Body of pancreas (tissue), 4 donors: ENCODE measurements at regions not wholly inside any gene's neighbourhood (a gene's known extent, or its start where the extent isn't known, plus 50 kb on each side); places are given as distances from the start of the nearest gene placed in this dataset.

Experiments
- ATAC-seq: fragments of 150-250 bp; one replicate; pipeline ENCODE4 v1.9.1; 2016
- DNase-seq, 4 donors: peaks; one replicate each; pipeline ENCODE4 v3.0.0-alpha.2; 2019
- H3K27ac ChIP-seq, 4 donors: fragments of 200-600 bp; sonication (generic); 1 replicate in 3 of 4; 2 replicates in 1 of 4; pipeline versions ENCODE4 v1.5.1 to v1.6.1; 2016 to 2019; ENCODE audit warnings: mild to moderate bottlenecking in 1 of 4, mixed read lengths in 1 of 4, moderate library complexity in 1 of 4
- H3K27me3 ChIP-seq, 2 donors: fragments of 200-600 bp; sonication (generic); one replicate each; pipeline ENCODE4 v1.6.0; 2016; ENCODE audit warnings: mild to moderate bottlenecking in 1 of 2
- H3K36me3 ChIP-seq, 2 donors: fragments of 200-600 bp; sonication (generic); replicated peaks in 1 of 2; 2 replicates each; pipeline ENCODE4 v1.5.1; 2016; ENCODE audit warnings: low read depth in 2 of 2; ENCODE audit not compliant: insufficient read depth in 1 of 2
- H3K4me1 ChIP-seq: fragments of 200-600 bp; sonication (generic); one replicate; pipeline ENCODE4 v1.6.0; 2016
- H3K4me3 ChIP-seq, 2 donors: fragments of 200-600 bp; sonication (generic); 1 replicate in 1 of 2; 2 replicates in 1 of 2; pipeline ENCODE4 v1.5.1; 2016 to 2019
- H3K9me3 ChIP-seq, 3 donors: fragments of 200-600 bp; sonication (generic); 1 replicate in 2 of 3; 2 replicates in 1 of 3; pipeline ENCODE4 v1.5.1; 2016
- CTCF ChIP-seq, 7 experiments: fragments of 450-650 bp in 4 of 7; fragments of 200-600 bp in 3 of 7; sonication (generic) in 3 of 7; IDR thresholded peaks; one replicate each; pipeline ENCODE4 v1.5.1; 2016 to 2019; ENCODE audit warnings: antibody characterized with exemption in 7 of 7
- POLR2A ChIP-seq, 3 donors: fragments of 450-650 bp; IDR thresholded peaks; one replicate each; pipeline ENCODE4 v1.6.1; 2016; ENCODE audit warnings: antibody characterized with exemption in 3 of 3, mild to moderate bottlenecking in 2 of 3
- WGBS, 2 donors: methylation state at CpG; one replicate each; pipeline ENCODE4 v1.1.5; 2017; 5-methylcytosine and 5-hydroxymethylcytosine counted together
- intact Hi-C: fragments of 100-400 bp; cut with DNase I; formaldehyde crosslinking; loops from one replicate; pipeline ENCODE4 v1.15.1; 2023

GRCh38 chr3:70597312-70597711 lies 284.9 kb upstream of the MDFIC2 start:
- H3K4me3 ChIP-seq, result no peak overlapping the region
- H3K27me3 ChIP-seq, result no peaks in the 10 kb centered on the region
- H3K36me3 ChIP-seq, result no peaks in the 10 kb centered on the region
- no peaks in the 10 kb centered on the region for H3K9me3 ChIP-seq
- WGBS, 2 donors, result 93 to 96% methylated on average over 2 of the region's 2 CpGs
- H3K27ac ChIP-seq, result no peak overlapping the region
- no peak for DNase-seq
- H3K4me1 ChIP-seq, result no peaks in the 10 kb centered on the region
- intact Hi-C loops, result no loop called here
- TF ChIP-seq CTCF (IDR thresholded peaks at IDR 0.05), result no peak
- TF ChIP-seq POLR2A (IDR thresholded peaks at IDR 0.05), result no peak
- no peak for ATAC-seq

GRCh38 chr3:70583682-70584081 lies 271.2 kb upstream of the MDFIC2 start:
- 81 to 83% methylated on average over 4 of the region's 4 CpGs for WGBS, 2 donors
- no peaks in the 10 kb centered on the region for H3K9me3 ChIP-seq
- intact Hi-C loops, result no loop called here

GRCh38 chr3:70582803-70583202 lies 270.4 kb upstream of the MDFIC2 start:
- H3K4me1 ChIP-seq, result no peaks in the 10 kb centered on the region
- no peaks in the 10 kb centered on the region for H3K27me3 ChIP-seq
- H3K9me3 ChIP-seq, result no peaks in the 10 kb centered on the region
- 92 to 93% methylated on average over 1 of the region's 1 CpG for WGBS, 2 donors
- intact Hi-C loops, result no loop called here
- H3K36me3 ChIP-seq, result no peaks in the 10 kb centered on the region
- no peak overlapping the region for H3K4me3 ChIP-seq
- TF ChIP-seq CTCF (IDR thresholded peaks at IDR 0.05), result no peak
- TF ChIP-seq POLR2A (IDR thresholded peaks at IDR 0.05), result no peak
- ATAC-seq, result no peak
- H3K27ac ChIP-seq, result no peak overlapping the region
- no peak for DNase-seq

More at GRCh38 chr3:70583682-70584081, 271.2 kb upstream of the MDFIC2 start:
- Histone ChIP-seq H3K27me3 (no peaks in the 10 kb centered on the region), H3K4me3 (no peak overlapping the region), H3K27ac (no peak overlapping the region), H3K36me3 (no peaks in the 10 kb centered on the region), H3K4me1 (no peaks in the 10 kb centered on the region)
- TF ChIP-seq CTCF (IDR thresholded peaks at IDR 0.05), result no peak
- no peak for TF ChIP-seq POLR2A (IDR thresholded peaks at IDR 0.05)
- DNase-seq (no peak), ATAC-seq (no peak)

- H3K4me1 ChIP-seq, result no peaks in the 10 kb centered on the region
- DNase-seq, result no peak
- 82 to 83% methylated on average over 3 of the region's 3 CpGs for WGBS, 2 donors
- TF ChIP-seq POLR2A (IDR thresholded peaks at IDR 0.05), result no peak
- TF ChIP-seq CTCF (IDR thresholded peaks at IDR 0.05), result no peak
- H3K27ac ChIP-seq, result no peak overlapping the region
- intact Hi-C loops, result no loop called here
- H3K36me3 ChIP-seq, result no peaks in the 10 kb centered on the region
- H3K4me3 ChIP-seq, result no peak overlapping the region
- no peaks in the 10 kb centered on the region for H3K9me3 ChIP-seq
- no peaks in the 10 kb centered on the region for H3K27me3 ChIP-seq
- ATAC-seq, result no peak
Measured at GRCh38 chr3:70580021-70580420, 267.6 kb upstream of the MDFIC2 start.

- intact Hi-C loops, result no loop called here
- WGBS, 2 donors, result 84 to 92% methylated on average over 1 of the region's 1 CpG
- ATAC-seq, result no peak
Measured at GRCh38 chr3:70571696-70572095, 259.3 kb upstream of the MDFIC2 start.

More at GRCh38 chr3:70571696-70572095, 259.3 kb upstream of the MDFIC2 start:
- Histone ChIP-seq H3K27ac (no peak overlapping the region), H3K4me1 (no peaks in the 10 kb centered on the region), H3K27me3 (no peaks in the 10 kb centered on the region), H3K4me3 (no peak overlapping the region), H3K9me3 (no peaks in the 10 kb centered on the region), H3K36me3 (no peaks in the 10 kb centered on the region)
- TF ChIP-seq CTCF (IDR thresholded peaks at IDR 0.05) (no peak), POLR2A (IDR thresholded peaks at IDR 0.05) (no peak)
- DNase-seq, result no peak
